Activated B cell treated with CpG ODN at 0.5 μM for 24 hours (primary cell): ENCODE measurements at regions not wholly inside any gene's neighbourhood (a gene's known extent, or its start where the extent isn't known, plus 50 kb on each side); places are given as distances from the start of the nearest gene placed in this dataset.

Experiments
- ATAC-seq: fragments of 200-7000 bp; cut with Tn5 transposase; one replicate; pipeline ENCODE4 v1.10.0; 2021; ENCODE audit warnings: low read depth, mild to moderate bottlenecking, moderate library complexity
- CTCF ChIA-PET: fragments of 350-600 bp; sonication (Branson Sonifier 250); formaldehyde crosslinking; loops from one replicate; lab custom pipeline; 2021; ENCODE audit warnings: antibody characterized with exemption; lab: Charles Lee
- POLR2A ChIA-PET: fragments of 350-600 bp; sonication (Branson Sonifier 250); formaldehyde crosslinking; loops from one replicate; lab custom pipeline; 2021; ENCODE audit warnings: antibody characterized with exemption; lab: Charles Lee
- DNase-seq: peaks from one replicate; pipeline ENCODE4 v3.0.0; 2022
- H3K27ac Mint-ChIP-seq: one replicate; pipeline ENCODE4 v1.8.0; 2020; ENCODE audit warnings: mixed read lengths
- H3K27me3 Mint-ChIP-seq: one replicate; pipeline ENCODE4 v1.8.0; 2021; ENCODE audit warnings: mixed read lengths
- H3K36me3 Mint-ChIP-seq: one replicate; pipeline ENCODE4 v1.8.0; 2021; ENCODE audit warnings: low read depth, mixed read lengths
- H3K4me1 Mint-ChIP-seq: one replicate; pipeline ENCODE4 v1.8.0; 2021; ENCODE audit warnings: mixed read lengths
- H3K4me3 Mint-ChIP-seq: one replicate; pipeline ENCODE4 v1.8.0; 2020; ENCODE audit warnings: mild to moderate bottlenecking, mixed read lengths
- H3K9me3 Mint-ChIP-seq: one replicate; pipeline ENCODE4 v1.8.0; 2020; ENCODE audit warnings: mixed read lengths
- CTCF ChIP-seq: fragments of 200-600 bp; IDR thresholded peaks from one replicate; pipeline ENCODE4 v1.8.0; 2022; ENCODE audit warnings: antibody characterized with exemption, mild to moderate bottlenecking
- intact Hi-C: fragments of 100-400 bp; cut with micrococcal nuclease; formaldehyde crosslinking; loops from one replicate; pipeline ENCODE4 v1.15.1; 2024

DNA sequence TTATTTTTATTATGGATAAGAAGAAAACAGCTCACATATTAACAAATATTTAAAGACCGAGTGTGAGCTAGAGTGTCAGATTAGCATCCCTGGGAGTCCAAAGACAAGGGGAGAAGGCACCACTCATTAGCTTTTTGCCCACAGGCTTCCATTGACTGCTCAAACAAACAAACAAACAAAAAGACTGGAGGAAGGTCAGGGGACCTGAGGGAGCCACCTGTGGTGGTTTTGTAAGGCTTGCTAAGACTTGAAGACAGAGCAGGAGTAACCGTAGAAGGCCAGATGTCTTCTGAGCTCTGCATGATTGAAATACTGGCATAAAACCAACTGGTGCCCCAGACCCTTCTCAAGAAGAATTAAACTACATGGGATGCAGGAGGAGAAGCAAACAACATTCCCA is 395.2 kb upstream of the CNTN5 start:
- Mint-ChIP-seq H3K9me3 (peaks cover 7% of the 10 kb centered on the region), H3K27me3 (no peaks in the 10 kb centered on the region), H3K36me3 (no peaks in the 10 kb centered on the region), H3K4me1 (no peaks in the 10 kb centered on the region), H3K4me3 (no peak overlapping the region), H3K27ac (no peak overlapping the region)
- intact Hi-C loops: no loop called here
- TF ChIP-seq CTCF: no peak
- no peak for DNase-seq
- ChIA-PET POLR2A (no interaction called here), CTCF (no interaction called here)
- ATAC-seq: no peak

- H3K4me3 Mint-ChIP-seq: no peak overlapping the region
- no peak for TF ChIP-seq CTCF
- POLR2A ChIA-PET: no interaction called here
- H3K27ac Mint-ChIP-seq: no peak overlapping the region
- intact Hi-C loops: no loop called here
- no peaks in the 10 kb centered on the region for H3K4me1 Mint-ChIP-seq
- CTCF ChIA-PET: no interaction called here
- no peaks in the 10 kb centered on the region for H3K27me3 Mint-ChIP-seq
- DNase-seq: no peak
- no peak for ATAC-seq
- H3K36me3 Mint-ChIP-seq: no peaks in the 10 kb centered on the region
- peaks cover 1% of the 10 kb centered on the region for H3K9me3 Mint-ChIP-seq
Measured at GRCh38 chr11:98630736-98631135, 390.0 kb upstream of the CNTN5 start.

DNA sequence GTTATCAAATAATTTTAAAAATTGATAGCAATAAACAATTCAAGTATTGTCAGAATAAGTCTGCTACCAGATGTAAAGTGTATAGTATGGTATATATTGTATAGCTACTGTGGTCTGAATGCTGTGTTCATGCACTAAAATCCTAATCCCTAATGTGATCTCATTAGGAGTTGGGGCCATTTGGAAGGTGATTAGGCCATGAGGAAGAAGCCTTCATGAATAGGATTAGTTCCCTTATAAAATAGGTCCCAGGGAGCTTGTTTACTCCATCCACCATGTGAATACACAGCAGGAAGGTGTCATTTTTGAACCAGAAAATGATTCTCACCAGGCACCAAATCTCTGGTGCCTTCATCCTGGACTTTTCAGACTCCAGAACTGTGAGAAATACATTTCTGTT is 363.0 kb upstream of the CNTN5 start:
- no peaks in the 10 kb centered on the region for H3K9me3 Mint-ChIP-seq
- ATAC-seq: no peak
- TF ChIP-seq CTCF: no peak
- no peak overlapping the region for H3K27ac Mint-ChIP-seq
- H3K27me3 Mint-ChIP-seq: no peaks in the 10 kb centered on the region
- DNase-seq: no peak
- H3K4me1 Mint-ChIP-seq: no peaks in the 10 kb centered on the region
- H3K36me3 Mint-ChIP-seq: no peaks in the 10 kb centered on the region
- H3K4me3 Mint-ChIP-seq: no peak overlapping the region
- intact Hi-C loops: no loop called here
- ChIA-PET CTCF (no interaction called here), POLR2A (no interaction called here)

- H3K36me3 Mint-ChIP-seq: no peaks in the 10 kb centered on the region
- POLR2A ChIA-PET: no interaction called here
- ATAC-seq (no peak), DNase-seq (no peak)
- CTCF ChIA-PET: no interaction called here
- TF ChIP-seq CTCF: no peak
- H3K9me3 Mint-ChIP-seq: no peaks in the 10 kb centered on the region
- no peaks in the 10 kb centered on the region for H3K4me1 Mint-ChIP-seq
- no peak overlapping the region for H3K27ac Mint-ChIP-seq
- intact Hi-C loops: no loop called here
- no peak overlapping the region for H3K4me3 Mint-ChIP-seq
- H3K27me3 Mint-ChIP-seq: no peaks in the 10 kb centered on the region
Measured at GRCh38 chr11:98659431-98659830, 361.3 kb upstream of the CNTN5 start.

GRCh38 chr11:98674390-98674789 is 346.4 kb upstream of the CNTN5 start:
- ChIA-PET POLR2A (no interaction called here), CTCF (no interaction called here)
- Mint-ChIP-seq H3K4me1 (no peaks in the 10 kb centered on the region), H3K4me3 (no peak overlapping the region), H3K27ac (no peak overlapping the region), H3K36me3 (no peaks in the 10 kb centered on the region), H3K9me3 (peaks cover 6% of the 10 kb centered on the region), H3K27me3 (no peaks in the 10 kb centered on the region)
- ATAC-seq (no peak), DNase-seq (no peak)
- intact Hi-C loops: no loop called here
- TF ChIP-seq CTCF: no peak
